Adipocyte (in vitro differentiated cells): ENCODE measurements at regions not wholly inside any gene's neighbourhood (a gene's known extent, or its start where the extent isn't known, plus 50 kb on each side); places are given as distances from the start of the nearest gene placed in this dataset.
A peak's percentile ranks its signal among the peaks of the same experiment; 100 is the strongest.
"Not testable (repeated sequence)": the region's sequence is repeated elsewhere in the genome, so short reads cannot be mapped to it uniquely, and the experiment has no call there.

Experiments
- DNase-seq: peaks from one replicate; pipeline ENCODE4 v3.0.0-alpha.2; 2015; ENCODE audit warnings: low read depth
- H3K27me3 ChIP-seq: replicated peaks from 2 replicates; pipeline ENCODE4 v1.7.0; 2013; ENCODE audit warnings: mild to moderate bottlenecking, low read length, moderate library complexity; ENCODE audit not compliant: control insufficient read depth, insufficient read depth
- H3K36me3 ChIP-seq: 2 replicates; pipeline ENCODE4 v1.7.0; 2013; ENCODE audit warnings: low read length, mild to moderate bottlenecking, moderate library complexity; ENCODE audit not compliant: control insufficient read depth, insufficient read depth, severe bottlenecking
- H3K4me1 ChIP-seq: 2 replicates; pipeline ENCODE4 v1.7.0; 2013; ENCODE audit warnings: mild to moderate bottlenecking, low read length, moderate library complexity; ENCODE audit not compliant: control insufficient read depth, insufficient read depth
- H3K4me3 ChIP-seq: 2 replicates; pipeline ENCODE4 v1.7.0; 2013; ENCODE audit warnings: mild to moderate bottlenecking, low read length, moderate library complexity
- H3K9ac ChIP-seq: 2 replicates; pipeline ENCODE4 v1.7.0; 2013; ENCODE audit warnings: mild to moderate bottlenecking, low read length, moderate library complexity
- H3K9me3 ChIP-seq: 2 replicates; pipeline ENCODE4 v1.7.0; 2013; ENCODE audit warnings: mild to moderate bottlenecking, low read length, moderate library complexity; ENCODE audit not compliant: control insufficient read depth

DNA sequence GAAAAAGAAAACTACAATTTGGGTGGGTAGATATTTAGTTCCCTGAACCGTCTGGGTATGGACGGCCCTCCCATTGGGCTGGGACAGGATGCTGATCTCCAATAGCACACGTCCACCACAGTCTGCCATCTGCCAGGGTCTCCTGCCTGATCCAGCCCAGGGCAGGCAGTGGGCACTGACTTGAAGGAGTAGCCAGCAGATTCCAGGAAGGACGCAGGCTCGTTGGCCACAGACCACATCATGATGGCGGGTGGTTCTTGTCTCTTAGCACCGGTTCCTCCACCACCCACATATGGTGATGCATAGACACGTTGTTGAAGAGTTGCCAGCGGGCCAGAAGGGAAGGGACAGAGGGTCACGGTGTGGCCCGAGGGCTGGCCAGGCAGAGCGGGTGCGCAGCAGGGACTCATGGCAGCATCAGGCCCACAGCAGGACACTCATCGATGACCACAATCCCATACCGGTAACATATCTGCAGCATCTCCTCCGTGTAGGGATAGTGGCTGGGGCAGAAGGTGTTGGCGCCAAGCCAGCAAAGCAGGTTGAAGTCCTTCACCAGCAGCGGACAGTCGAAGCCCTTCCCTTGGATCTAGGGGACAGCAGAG, 155.8 kb upstream of the FAM174A start:
- DNase-seq, H3K4me1 ChIP-seq, H3K36me3 ChIP-seq, H3K9ac ChIP-seq, H3K9me3 ChIP-seq, H3K27me3 ChIP-seq, H3K4me3 ChIP-seq: not testable (repeated sequence)

DNA sequence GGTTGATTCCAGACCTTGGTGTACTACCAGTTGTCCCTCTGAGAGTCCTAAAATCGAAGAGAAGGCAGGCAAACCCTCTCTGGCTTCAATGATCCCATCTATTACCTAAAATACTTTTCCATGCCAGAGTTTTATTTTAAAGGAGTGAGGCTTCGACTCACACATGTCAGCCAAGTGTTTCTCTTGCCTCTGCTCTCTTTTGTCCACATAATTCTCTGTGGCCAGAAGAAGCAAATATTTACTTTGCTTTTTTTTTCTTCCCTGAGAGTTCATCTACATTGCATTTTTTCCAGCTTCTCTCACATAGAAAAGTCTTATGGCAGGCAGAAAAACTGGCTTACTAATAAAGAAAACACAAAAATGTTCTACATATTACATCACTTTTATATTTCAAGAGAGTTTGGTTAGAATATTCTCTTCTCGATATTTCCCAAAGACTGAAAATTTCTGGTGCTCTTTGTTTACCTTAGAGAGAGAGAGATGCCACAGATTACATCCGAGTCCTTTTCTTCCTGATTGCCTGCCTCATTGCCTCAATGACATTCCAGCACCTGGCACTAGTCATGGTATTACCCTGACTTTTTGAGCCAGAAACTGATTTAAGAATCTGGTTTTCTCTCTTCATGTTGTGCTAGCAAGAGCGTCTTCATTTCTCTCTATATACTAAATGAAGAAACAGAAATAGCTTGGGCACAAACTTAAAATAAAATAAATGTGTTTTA, 170.3 kb upstream of the FAM174A start:
- DNase-seq = peak; percentile 2
- H3K9me3 ChIP-seq, H3K27me3 ChIP-seq, H3K9ac ChIP-seq, H3K4me1 ChIP-seq, H3K4me3 ChIP-seq, H3K36me3 ChIP-seq: not testable (repeated sequence)

DNA sequence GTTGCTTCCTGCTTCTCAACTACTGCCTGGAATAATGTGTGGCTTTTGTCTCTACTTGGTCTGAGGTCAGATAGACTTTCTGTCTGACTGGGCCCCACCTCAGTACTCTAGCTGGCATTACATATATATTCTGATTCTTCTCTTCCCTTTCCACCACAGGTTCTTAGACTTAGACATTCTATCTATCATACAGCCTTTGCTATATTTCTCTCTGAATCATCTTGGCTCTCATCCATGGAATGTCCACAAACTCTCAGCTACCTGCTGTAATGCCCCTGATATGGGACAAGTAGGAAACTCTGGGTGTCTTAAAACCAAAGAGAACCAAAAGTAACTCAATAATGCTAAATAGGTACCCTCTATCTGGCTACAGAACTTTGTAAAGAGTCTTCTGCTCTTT, 170.8 kb upstream of the FAM174A start:
- not testable (repeated sequence) for DNase-seq, H3K36me3 ChIP-seq, H3K27me3 ChIP-seq, H3K9ac ChIP-seq, H3K4me1 ChIP-seq, H3K9me3 ChIP-seq, H3K4me3 ChIP-seq

DNA sequence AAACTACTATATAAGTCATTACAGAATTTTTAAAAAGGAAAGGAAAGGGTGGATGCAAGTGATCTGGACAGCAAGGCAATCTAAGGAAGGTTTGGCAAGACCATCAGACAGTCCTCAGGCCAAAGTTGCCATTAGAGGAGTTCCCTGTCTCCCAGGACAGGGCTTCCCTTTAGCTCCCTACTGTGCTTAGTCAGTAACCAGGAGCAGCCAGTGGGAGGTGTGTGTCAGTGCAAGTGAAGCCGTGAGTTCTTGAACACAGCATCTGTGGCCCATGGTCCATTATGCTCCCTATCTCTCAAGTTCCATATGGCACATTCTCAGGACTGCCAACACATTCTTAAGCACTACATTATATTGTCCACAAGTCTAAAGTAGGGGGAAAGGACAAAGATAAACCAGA, 175.2 kb upstream of the FAM174A start:
- not testable (repeated sequence) for H3K4me3 ChIP-seq, H3K9me3 ChIP-seq, DNase-seq, H3K36me3 ChIP-seq, H3K27me3 ChIP-seq, H3K4me1 ChIP-seq, H3K9ac ChIP-seq

DNA sequence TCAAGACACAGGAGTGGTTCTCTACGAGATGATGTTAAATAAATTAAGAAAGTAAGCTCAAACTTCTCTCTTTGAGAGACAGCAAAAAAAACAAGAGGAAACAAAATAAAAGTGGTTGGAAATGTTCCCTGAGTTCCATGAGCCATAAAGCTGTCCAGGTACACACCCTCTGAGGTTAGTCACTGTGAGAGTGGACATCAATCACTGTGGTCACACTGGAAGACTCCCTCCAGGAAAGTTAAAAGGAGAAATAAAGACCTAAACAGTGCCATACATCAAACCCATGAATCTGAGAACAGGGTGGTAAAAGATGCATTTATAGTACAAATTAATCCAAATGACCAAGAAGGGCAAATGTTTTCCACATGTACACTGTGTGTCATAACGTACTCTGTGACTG, 188.9 kb upstream of the FAM174A start:
- H3K9ac ChIP-seq, H3K4me1 ChIP-seq, DNase-seq, H3K9me3 ChIP-seq, H3K4me3 ChIP-seq, H3K27me3 ChIP-seq, H3K36me3 ChIP-seq: not testable (repeated sequence)

DNA sequence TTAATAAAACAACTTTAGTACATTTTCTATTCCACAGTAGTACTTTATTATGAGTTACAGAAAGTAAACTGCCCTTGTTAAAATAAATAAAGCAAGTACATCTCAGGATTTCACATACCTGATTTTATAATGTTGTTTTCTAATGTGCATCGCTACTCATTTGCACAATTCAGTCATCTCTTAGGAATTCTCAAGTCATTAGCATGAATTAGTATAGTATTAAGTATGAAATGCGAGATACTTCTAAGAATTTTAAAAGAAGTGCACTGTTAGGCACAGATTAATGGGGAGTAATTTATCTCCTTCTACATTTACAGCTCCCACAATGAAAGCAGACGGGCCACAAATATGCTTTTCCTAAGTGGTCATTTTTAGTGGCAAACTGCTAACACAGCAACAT, 193.7 kb upstream of the FAM174A start:
- not testable (repeated sequence) for H3K27me3 ChIP-seq, H3K4me1 ChIP-seq, H3K9ac ChIP-seq, H3K9me3 ChIP-seq, H3K36me3 ChIP-seq, H3K4me3 ChIP-seq, DNase-seq

DNA sequence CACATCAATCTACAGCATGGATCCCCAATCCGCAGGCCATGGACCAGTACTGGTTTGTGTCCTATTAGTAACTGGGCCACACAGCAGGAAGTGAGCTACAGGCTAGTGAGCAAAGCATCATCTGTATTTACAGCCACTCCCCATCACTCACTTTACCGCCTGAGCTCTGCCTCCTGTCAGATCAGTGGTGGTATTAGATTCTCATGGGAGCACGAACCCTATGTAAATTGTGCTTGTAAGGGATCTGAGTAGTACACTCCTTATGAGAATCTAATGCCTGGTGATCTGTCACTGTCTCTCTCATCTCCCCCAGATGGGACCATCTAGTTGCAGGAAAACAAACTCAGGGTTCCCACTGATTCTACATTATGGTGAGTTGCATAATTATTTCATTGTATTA, 212.7 kb upstream of the FAM174A start:
- Histone ChIP-seq H3K4me3 (no peak overlapping the region), H3K9me3 (no peaks in the 10 kb centered on the region), H3K27me3 (no peaks in the 10 kb centered on the region), H3K36me3 (no peaks in the 10 kb centered on the region), H3K4me1 (no peaks in the 10 kb centered on the region), H3K9ac (no peak overlapping the region)
- no peak for DNase-seq

DNA sequence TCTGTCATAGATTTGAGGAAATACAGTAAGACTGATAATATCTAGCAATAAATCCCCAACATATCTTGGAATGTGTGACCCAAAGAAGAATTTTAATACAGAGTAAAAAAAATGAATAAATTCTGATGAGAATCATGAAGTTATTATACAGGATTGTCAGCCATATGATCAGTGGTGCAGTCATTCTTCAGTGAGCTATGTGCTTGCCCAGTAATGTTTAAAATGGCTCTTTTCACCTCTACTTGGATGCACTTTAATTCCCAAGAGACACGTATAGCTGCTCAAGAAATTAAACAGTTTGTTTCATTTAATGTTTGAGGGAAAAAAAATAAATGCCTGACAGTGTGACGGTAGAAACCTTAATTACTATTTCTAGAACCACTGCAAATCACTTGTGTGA, 215.3 kb upstream of the FAM174A start:
- no peaks in the 10 kb centered on the region for H3K27me3 ChIP-seq
- no peaks in the 10 kb centered on the region for H3K36me3 ChIP-seq
- H3K9ac ChIP-seq = no peak overlapping the region
- H3K9me3 ChIP-seq = no peaks in the 10 kb centered on the region
- no peaks in the 10 kb centered on the region for H3K4me1 ChIP-seq
- DNase-seq = no peak
- no peak overlapping the region for H3K4me3 ChIP-seq

DNA sequence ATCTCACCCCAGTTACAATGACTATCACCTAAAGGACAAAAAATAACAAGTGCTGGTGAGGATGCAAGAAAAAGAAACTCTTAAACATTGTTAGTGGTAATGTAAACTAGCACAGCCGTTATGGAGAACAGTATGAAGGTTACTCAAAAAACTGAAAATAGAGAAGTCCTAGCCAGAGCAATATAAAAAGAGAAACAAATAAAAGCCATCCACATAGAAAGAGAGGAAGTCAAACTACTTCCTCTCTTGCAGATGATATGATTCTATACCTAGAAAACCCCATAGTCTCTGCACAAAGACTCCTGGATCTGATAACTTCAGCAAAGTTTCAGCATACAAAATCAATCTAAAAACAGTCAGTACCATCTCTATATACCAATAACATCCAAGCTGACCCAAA, 221.5 kb upstream of the FAM174A start:
- no peaks in the 10 kb centered on the region for H3K27me3 ChIP-seq
- no peaks in the 10 kb centered on the region for H3K4me1 ChIP-seq
- no peak for DNase-seq

DNA sequence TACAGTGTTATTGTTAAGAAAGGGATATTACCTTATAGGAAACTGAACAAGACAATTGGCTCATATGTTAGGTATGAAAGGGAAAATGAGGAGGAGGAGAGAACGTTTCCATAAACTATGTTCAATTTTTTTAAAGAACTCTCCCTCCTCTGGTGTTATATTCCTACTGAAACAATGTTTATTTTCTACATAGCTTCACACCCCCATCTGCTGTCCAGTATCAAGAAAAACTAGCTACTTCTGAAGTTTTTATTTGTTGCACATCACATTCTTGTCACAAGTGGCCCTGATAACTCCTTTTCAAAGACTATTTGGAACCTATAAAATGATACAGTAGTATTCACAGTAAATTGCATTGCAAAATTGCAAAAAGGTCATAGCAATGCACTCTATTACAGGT, 223.4 kb upstream of the FAM174A start:
- H3K4me1 ChIP-seq = no peaks in the 10 kb centered on the region
- no peaks in the 10 kb centered on the region for H3K36me3 ChIP-seq
- DNase-seq = no peak
- H3K4me3 ChIP-seq = no peak overlapping the region
- H3K9ac ChIP-seq = no peak overlapping the region
- no peaks in the 10 kb centered on the region for H3K27me3 ChIP-seq
- peaks cover 3% of the 10 kb centered on the region for H3K9me3 ChIP-seq

More for the DNA sequence above, 221.5 kb upstream of the FAM174A start:
- H3K9ac ChIP-seq = no peak overlapping the region
- H3K4me3 ChIP-seq = no peak overlapping the region
- H3K9me3 ChIP-seq = peaks cover 3% of the 10 kb centered on the region
- H3K36me3 ChIP-seq = no peaks in the 10 kb centered on the region

DNA sequence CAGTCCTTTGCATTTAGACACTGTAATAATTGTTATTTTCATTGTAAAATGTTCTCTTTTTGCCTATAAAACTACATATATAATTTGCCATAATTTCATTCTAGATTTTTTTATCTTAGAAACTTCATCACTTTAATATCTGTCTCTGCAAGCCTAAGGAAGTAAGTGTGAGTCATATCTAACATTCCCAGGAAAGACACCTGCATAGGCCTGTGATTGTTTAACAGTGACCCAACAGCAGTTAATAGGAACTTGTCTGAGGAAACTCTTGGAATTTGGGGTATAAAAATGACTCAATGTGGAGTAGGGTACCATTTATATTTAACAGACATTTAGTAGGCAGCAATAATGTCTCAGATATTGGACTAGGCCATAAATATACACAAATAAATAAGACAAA, 229.2 kb upstream of the FAM174A start:
- no peak overlapping the region for H3K4me3 ChIP-seq
- H3K36me3 ChIP-seq = no peaks in the 10 kb centered on the region
- DNase-seq = no peak
- no peaks in the 10 kb centered on the region for H3K9me3 ChIP-seq
- no peak overlapping the region for H3K9ac ChIP-seq
- H3K4me1 ChIP-seq = no peaks in the 10 kb centered on the region
- H3K27me3 ChIP-seq = no peaks in the 10 kb centered on the region

DNA sequence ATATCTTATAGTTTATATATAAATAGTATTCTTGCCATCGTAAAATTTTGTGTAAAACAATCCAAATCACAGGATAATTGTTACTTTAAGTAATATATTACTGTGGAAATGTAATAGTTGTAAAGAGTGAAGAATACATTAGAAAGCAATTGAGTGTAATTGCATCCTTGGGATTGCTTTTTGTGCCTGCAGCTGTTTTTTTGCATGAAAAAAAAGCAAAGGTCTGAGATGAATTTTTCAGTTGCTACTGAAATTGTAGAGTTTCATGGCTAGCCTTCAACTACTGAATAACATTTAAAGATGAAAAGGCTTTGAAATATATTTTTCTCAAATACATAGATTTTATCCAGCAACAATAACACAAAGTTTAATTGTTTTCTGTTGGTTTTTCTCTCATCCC, 232.0 kb upstream of the FAM174A start:
- Histone ChIP-seq H3K9ac (no peak overlapping the region), H3K36me3 (no peaks in the 10 kb centered on the region), H3K9me3 (no peaks in the 10 kb centered on the region), H3K27me3 (no peaks in the 10 kb centered on the region), H3K4me3 (no peak overlapping the region), H3K4me1 (no peaks in the 10 kb centered on the region)
- DNase-seq = no peak
